ENCODE measurements at regions not wholly inside any gene's neighbourhood (a gene's known extent, or its start where the extent isn't known, plus 50 kb on each side); places are given as distances from the start of the nearest gene placed in this dataset.
"Not testable (repeated sequence)": the region's sequence is repeated elsewhere in the genome, so short reads cannot be mapped to it uniquely, and the experiment has no call there.

DNA sequence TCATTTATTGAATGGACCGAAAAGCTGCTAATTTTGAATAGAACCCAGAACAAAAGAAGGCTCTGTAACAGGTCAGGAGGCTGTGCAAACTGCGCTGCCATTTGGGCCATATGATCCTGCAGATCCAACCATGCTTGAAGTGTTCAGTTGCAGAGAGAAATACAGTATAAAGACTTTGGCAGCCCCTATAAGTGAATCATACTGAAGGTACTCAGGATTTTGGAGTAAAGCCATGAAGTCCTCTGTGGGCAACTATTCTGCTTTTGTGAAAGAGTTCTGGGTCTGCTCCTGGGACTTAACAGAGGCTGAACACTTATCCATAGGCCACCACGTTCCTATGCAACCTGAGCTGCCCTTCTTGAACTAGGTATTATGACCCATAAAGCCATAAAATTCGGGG is 1613.6 kb upstream of the PRMT6 start:
- DNase-seq = no peak
- intact Hi-C loops (cut with DNase I) = no loop called here

DNA sequence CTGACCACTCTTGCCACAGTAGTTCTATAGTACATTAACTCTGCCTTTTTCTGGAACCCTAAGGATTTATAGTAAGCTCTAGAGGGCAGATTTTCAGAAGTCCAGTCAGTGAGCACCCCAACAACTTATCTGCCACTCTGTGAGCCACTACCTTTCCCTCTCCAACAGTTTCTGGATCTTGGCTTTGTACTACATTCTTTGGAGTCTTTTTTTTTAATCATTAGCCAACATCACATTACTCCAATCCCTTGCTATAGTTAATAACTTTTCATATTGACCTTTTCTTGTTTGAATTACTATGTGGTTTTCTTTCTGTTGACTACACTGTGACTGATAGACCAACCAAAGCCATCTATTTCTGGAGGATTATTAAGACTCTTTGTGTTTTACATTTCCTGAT is 1596.7 kb upstream of the PRMT6 start:
- intact Hi-C loops (cut with DNase I) = no loop called here
- DNase-seq = no peak

DNA sequence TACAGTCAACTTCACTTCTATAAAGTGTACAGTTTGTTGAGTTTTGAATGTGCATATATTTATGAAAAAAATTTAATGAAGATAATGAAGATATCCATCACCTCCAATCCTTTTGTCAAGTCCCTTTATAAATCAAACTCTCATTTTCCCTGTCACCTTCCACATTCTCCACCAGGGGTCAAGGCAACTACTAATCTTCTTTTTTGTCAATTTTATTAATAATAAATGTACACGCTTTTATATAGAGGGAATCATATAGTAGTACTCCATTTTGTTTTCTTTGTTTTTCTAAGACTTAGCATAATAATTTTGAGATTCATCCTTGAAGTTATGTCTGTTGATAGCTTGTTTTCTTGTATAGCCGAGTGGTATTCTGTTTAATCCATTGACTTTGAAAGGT is 1594.2 kb upstream of the PRMT6 start:
- intact Hi-C loops (cut with DNase I) = no loop called here
- no peak for DNase-seq

DNA sequence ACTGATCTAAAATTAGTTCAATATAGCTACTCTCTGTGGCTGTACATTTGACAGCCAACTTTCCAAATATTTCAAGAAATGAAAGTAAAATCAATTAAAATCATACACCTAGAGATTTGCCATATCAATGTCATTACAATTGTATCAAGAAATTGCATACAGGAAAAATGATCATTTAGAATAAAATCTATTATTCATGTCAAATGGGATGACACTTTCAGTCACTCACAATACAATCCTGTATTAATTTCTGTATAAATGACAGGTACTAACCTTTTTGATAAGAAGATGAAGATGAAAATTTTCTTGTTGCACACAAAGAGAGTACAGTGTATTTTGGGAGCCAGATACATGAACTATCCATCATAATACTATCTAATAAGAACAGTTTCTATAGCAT is 1588.9 kb upstream of the PRMT6 start:
- intact Hi-C loops (cut with DNase I) = no loop called here

DNA sequence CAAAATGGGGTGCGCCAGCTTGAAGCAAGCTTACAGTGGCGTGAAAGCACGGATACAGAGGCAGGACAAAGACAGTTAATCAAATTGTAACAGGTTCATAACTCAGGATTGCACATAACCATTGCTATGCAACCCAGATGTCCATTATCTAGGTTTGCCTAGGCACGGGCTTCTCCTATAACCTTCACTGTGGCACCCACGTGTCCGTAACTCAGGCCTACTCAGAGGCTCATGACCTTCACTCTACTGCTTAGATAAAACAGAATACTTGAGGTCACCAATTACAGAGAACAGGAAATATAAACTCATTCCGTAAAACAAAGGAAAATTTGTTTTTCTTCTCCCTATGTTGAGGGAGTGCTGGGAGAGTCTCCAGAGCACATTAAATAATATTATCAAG is 1585.9 kb upstream of the PRMT6 start:
- intact Hi-C loops (cut with DNase I); DNase-seq: not testable (repeated sequence)

More for the DNA sequence above, 1588.9 kb upstream of the PRMT6 start:
- no peak for DNase-seq

DNA sequence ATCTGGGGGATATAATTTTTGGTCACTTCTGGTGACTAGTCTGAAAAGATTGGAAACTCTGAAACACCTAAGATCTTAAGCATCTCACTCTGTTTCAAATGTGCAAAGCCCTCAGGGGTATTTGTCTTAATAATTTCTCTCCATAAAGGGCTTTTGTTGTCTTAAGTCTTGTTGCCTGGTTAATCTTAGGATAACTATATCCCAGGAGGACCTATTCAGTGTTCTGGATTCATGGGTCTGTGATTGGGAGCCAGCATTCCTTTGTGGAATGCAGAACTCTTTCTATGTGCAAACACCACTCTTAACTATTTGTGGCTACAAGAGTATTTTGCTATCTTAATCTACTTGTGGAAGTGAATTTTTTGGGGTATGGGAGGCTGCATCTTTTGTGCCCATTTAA is 1573.0 kb upstream of the PRMT6 start:
- DNase-seq = no peak
- intact Hi-C loops (cut with DNase I) = no loop called here

DNA sequence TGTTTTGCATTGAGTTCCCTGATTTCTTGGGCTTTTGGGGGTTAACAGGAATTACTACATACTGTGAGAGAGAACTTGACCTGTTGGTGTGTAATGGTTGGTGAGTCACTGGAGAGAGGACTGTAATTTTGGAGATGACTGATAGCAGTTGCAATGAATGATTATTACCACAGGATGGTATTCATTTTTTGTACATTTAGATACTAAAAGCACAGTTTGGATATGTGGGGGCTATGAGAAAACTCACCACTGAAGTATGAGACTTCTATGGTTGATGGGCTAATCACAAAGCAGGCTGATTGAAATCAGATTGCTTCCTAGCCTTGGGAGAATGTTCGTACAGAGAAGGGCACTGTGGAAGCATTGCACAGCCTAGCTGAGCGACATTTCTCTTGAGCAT is 1571.3 kb upstream of the PRMT6 start:
- no peak for DNase-seq
- intact Hi-C loops (cut with DNase I) = no loop called here

DNA sequence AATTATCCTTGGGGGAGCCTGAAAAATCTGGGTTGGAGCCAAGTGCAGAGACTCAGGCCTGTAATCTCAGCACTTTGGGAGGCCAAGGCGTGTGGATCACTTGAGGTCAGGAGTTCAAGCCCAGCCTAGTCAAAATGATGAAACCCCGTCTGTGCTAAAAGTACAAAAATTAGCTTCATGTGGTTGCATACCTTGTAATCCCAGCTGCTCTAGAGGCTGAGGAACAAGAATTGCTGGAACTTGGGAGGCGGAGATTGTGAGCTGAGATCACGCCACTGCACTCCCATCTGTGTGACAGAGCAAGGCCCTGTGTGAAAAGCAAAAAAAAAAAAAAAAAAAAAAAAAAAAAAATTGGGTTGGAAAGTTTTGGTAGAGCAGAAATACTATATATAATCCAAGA is 1563.6 kb upstream of the PRMT6 start:
- no peak for DNase-seq
- intact Hi-C loops (cut with DNase I) = no loop called here

DNA sequence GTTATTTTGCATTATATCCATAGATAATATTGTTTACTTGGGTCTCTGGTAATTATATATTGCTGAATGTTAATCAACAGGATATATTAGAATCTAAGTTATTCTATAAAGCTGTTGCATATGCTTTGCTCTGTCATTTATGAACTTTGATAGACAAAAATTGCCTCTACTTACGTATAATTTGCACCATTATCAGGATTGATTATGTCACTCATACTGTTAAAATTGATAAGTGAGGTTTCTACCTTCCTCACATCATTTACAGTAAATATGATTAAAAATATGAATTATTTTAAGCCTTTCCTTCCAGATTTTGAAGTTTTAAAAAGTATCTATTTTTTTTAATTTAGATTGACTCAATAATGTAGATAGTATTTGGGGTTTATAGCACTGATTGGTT is 1540.4 kb upstream of the PRMT6 start:
- no peak for DNase-seq
- intact Hi-C loops (cut with DNase I) = no loop called here

DNA sequence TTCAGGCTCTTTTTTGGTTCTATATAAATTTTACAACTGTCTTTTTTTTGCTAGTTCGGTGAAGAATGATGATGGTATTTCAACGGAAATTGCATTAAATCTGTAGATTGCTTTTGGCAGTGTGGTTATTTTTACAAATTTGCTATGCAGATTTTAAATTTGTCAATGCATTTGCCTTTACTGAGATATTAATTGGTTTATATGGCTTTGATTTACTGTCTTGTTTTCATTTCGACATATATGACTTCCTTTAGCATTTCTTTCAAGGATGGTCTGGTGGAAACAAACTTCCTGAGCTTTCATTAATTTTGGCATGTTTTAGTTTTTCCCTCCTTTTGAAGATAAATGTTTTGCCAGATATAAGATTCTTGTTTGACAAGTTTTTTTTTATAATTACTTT is 1522.5 kb upstream of the PRMT6 start:
- intact Hi-C loops (cut with DNase I) = no loop called here
- DNase-seq = no peak

DNA sequence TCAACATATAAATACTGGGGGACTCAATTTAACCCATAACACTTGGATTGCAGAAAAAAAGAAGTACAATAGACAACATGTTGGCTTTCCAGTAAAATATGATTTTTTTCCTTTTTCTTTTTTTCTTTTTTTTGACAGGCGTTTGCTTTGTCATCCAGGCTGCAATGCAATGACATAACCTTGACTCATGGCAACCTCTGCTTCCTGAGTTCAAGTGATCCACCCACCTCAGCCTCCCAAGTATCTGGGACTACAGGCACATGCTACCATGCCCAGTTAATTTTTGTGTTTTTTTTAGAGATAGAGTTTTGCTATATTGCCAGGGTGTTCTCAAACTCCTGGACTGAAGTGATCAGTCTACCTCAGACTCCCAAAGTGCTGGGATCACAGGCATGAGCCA is 1512.0 kb upstream of the PRMT6 start:
- intact Hi-C loops (cut with DNase I) = no loop called here
- DNase-seq = no peak

DNA sequence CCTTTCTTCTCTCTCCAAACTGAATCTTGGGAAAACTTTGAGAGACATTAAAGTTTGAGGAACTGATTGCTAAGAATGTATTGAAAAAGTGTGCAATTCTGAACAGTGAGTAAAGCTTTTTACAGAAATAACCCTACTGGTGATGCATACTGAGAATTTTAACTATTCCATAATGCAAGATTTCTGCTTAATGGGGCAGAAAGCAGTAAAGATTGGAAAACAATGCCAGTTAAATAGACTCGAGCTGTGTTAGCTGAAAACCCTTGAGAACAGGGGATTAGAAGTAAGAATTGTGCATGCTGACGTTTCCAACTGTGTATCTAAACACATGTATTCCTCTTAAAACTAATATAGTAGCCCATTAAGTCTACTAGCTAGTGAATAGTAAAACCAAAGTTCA is 1500.2 kb upstream of the PRMT6 start:
- no peak for DNase-seq
- intact Hi-C loops (cut with DNase I) = no loop called here

DNA sequence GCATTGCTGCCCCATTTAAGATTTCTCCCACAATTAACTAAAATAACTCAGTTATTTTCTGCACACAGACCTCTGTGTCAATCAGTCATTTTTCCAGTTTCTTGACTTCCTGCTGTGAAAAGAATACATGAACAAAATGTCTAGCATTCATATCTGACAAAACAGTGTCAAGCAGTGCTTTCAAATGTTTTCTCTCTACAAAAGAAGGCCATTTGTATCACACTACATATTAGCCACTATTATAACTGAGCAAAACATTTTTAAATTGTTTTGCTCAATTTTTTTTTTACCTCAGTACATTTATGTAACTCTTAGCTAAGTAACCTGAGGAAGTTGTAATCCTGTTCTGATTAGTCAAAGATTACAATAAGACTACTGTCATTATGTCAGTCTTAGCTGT is 1498.5 kb upstream of the PRMT6 start:
- intact Hi-C loops (cut with DNase I) = no loop called here
- DNase-seq = no peak

DNA sequence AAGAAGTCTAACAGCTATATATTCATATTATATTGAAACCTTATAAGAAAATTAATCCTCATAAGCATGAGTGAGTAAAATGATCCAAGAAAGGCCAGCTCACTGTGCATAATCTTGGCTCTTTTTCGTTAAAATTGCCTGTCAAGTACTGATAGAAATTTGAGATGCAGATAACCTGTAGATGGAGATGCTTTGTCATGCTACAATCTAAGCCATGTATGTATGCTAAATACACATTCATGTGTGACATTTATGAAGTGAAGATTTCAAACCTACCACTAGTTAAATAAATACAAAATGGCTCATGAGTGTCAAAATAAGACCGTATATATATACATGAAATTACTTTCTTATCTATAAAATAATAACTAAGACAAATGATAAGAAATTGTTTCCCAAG is 1491.5 kb upstream of the PRMT6 start:
- no peak for DNase-seq
- intact Hi-C loops (cut with DNase I) = no loop called here

DNA sequence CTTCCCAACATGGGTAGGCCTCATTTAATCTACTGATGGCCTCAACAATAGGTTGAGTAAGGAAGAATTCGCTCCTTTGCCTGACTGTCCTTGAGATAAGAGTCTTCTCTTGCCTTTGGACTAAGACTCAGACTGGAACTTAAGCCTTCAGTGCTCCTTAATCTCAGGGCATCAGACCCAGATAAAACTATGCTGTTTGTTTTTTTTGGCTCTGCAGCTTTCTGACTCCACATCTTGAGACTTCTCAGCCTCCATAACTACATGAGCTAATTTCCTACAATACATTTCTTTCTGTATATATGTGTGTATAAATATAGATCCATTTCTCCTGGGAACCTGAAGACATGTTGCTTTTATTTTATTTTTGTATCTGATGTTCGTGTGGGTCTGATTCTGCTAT is 1470.7 kb upstream of the PRMT6 start:
- intact Hi-C loops (cut with DNase I) = no loop called here
- no peak for DNase-seq

DNA sequence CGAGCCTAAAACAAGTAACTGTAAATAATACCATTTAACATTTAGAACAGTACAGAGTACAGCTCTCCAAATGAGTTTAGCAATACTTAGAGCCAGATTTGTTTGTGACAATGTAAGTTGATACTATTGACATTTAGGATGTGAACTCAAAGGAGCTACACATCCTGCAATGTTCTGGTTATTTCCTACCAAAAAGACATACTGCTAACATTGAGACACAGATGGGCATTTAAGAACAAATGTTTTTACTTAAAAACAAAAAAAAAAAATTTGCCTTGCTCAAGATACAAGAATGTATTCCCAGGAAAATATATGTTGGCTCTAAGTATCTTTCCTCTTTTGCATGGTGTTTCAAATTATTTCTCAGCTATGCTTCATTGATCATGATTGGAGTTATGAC is 1464.8 kb upstream of the PRMT6 start:
- intact Hi-C loops (cut with DNase I) = no loop called here

DNA sequence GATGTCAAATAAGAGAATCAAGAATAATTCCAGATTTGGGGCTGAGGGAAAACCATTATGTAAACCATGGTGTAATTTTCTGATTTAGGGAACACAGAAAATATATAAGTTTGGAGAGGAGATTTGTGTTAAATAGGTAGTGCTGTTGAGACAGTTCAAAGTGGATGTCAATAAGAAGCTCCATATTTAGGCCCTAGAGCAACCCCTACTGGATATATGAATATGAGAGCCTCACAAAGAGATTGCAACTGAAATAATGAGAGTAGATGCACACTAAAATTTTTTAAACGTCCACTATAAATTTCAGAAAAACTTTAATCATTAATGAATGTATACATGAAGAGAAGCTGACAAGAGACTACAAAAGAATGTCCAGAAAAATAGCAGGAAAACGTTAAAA is 1447.8 kb upstream of the PRMT6 start:
- intact Hi-C loops (cut with DNase I) = no loop called here
- DNase-seq = no peak

More for the DNA sequence above, 1464.8 kb upstream of the PRMT6 start:
- DNase-seq = no peak

DNA sequence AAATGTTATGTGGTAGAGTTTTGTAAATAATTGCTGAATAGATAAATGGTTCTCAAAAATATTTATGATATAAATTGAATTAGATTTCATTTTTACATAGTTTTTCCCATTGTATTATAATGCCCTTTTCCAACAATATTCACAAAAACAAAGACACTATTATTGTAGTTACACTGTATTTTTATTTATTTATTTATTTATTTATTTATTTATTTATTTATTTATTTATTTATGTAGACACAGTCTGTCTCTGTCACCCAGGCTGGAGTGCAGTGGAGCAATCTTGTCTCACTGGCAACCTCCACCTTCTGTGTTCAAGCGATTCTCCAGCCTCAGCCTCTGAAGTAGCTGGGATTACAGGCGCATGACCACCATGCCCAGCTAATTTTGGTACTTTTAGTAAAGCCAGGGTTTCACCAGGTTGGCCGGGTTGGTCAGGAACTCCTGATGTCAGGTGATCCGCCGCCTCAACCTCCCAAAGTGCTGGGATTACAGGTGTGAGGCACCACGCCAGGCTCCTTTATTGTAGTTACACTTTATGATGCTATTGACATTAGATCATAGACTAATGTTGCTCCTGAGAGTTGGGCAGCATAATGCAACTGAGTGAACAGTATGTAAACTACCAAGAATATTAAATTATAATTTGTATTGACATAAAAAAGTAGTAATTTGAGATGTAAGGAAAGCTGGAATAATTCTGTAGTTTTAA is 1430.0 kb upstream of the PRMT6 start:
- intact Hi-C loops (cut with DNase I) = no loop called here
- no peak for DNase-seq

DNA sequence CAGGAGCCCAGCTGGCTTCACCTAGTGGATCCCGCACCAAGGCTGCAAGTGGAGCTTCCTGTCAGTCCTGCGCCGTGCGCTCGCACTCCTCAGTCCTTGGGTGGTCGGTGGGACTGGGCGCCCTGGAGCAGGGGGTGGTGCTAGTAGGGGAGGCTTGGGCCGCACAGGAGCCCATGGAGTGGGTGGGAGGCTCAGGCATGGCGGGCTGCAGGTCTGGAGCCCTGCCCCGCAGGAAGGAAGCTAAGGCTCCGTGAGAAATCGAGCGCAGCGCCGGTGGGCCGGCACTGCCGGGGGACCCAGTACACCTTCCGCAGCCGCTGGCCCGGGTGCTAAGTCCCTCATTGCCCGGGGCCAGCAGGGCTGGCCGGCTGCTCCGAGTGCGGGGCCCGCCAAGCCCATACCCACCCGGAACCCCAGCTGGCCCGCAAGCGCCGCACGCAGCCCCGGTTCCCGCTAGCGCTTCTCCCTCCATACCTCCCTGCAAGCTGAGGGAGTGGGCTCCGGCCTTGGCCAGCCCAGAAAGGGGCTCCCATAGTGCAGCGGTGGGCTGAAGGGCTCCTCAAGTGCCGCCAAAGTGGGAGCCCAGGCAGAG is 1425.2 kb upstream of the PRMT6 start:
- DNase-seq; intact Hi-C loops (cut with DNase I): not testable (repeated sequence)

DNA sequence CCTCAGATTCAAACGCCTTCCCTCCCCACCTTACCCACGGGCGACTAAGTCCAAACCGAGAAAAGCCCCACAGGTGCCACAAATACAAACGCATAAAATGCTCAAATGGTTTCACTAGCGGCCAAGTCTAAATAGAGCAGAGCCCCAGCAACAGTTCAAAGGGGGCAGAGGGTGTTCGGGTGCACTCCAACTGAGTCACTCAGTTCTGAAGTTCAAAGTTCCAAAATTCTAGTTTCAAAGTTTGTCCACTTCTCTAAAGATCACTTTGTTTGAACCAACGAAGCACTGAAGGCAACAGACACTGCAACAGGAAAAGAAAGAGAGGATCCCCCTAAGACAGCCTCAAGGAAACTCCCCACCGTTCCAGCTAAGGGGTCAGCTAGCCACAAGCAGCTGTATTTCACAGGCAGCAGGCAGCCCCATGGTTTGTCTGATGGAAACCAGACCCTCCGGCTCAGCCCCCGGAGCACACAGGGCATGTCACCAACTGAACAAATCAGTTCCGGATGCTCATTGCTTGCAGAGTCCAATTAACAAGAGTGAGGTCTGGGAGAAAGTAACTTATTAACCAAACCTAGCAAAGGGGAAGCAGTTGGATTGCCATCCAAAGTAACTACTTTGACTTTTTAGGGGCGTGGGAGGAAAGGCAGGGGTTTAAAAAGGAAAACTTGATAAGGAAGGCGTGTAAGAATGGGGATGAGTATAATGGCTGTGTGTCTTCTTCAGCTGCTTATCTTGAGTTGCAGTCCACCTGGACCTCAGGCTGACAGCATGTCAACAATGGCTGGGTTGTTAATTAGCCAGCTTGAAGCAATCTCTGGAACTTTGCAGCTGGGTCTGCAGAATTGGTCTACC is 1423.9 kb upstream of the PRMT6 start:
- no peak for DNase-seq
- intact Hi-C loops (cut with DNase I) = no loop called here

DNA sequence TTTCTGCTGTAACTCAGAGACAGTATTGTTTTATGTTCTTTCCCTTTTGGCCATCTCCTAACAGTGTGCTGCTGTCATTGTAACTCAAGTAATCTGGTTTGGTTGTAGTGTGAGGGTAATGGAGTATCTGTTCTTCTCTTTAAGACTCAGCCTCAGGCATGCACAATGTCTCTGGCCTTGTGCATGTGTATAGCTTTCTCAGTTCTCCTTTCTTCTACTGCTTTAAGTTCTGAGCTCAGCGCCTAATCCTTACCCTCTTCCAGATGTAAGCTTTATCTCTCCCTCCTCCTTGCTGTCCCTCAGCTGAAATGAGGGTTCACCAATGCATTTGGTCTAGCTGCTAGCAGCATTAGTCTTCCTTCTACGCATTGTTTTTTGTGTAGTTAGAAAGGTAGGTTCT is 1420.4 kb upstream of the PRMT6 start:
- no peak for DNase-seq
- intact Hi-C loops (cut with DNase I) = no loop called here

DNA sequence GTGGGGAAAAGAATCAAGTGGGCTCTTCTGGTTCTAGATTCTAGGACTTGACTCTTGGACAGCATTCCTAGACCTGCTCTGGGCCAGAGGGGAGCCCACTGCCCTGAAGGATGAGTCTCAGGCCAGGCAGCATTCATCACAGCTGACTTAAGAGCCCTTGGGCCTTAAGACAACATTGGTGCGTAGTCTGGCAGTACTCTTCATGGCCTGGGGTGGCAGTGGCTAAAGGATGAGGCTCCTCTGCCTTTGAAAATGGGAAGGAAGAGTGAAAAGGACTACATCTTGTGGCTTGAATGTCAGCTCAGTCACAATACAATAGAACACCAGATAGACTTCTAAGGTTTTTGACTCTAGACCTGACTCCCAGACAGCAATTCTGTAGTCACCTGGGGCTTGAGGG is 1415.1 kb upstream of the PRMT6 start:
- no peak for DNase-seq

More for the DNA sequence above, 1415.1 kb upstream of the PRMT6 start:
- intact Hi-C loops (cut with DNase I) = no loop called here

Measured in posterior cingulate gyrus (tissue), 11 donors.